Activated T-cell treated with anti-CD3 and anti-CD28 coated beads, Interleukin-2, amount 50 U/mL, for 72 hours (primary cell): ENCODE measurements at regions not wholly inside any gene's neighbourhood (a gene's known extent, or its start where the extent isn't known, plus 50 kb on each side); places are given as distances from the start of the nearest gene placed in this dataset.
"Not testable (repeated sequence)": the region's sequence is repeated elsewhere in the genome, so short reads cannot be mapped to it uniquely, and the experiment has no call there.

Experiments
- ATAC-seq, 2 donors: fragments of 150-1000 bp; cut with Tn5 transposase; replicated peaks in 1 of 2; 2 replicates each; pipeline ENCODE4 v1.10.0; 2021; ENCODE audit warnings: moderate library complexity in 2 of 2, mild to moderate bottlenecking in 1 of 2
- DNase-seq, 2 donors: peaks; one replicate each; pipeline ENCODE4 v3.0.0; 2021 to 2022; ENCODE audit warnings: mixed read lengths in 1 of 2
- H3K27ac Mint-ChIP-seq: one replicate; pipeline ENCODE4 v1.8.0; 2022; ENCODE audit warnings: mild to moderate bottlenecking, moderate library complexity, mixed read lengths
- H3K27me3 Mint-ChIP-seq: one replicate; pipeline ENCODE4 v1.8.0; 2022; ENCODE audit warnings: low read depth, mixed read lengths
- H3K36me3 Mint-ChIP-seq, 2 donors: one replicate each; pipeline ENCODE4 v1.8.0; 2022; ENCODE audit warnings: mixed read lengths in 2 of 2, mild to moderate bottlenecking in 1 of 2; ENCODE audit not compliant: insufficient read depth in 2 of 2
- H3K4me1 Mint-ChIP-seq: one replicate; pipeline ENCODE4 v1.8.0; 2022; ENCODE audit warnings: low read depth, mixed read lengths
- H3K4me3 Mint-ChIP-seq, 2 donors: one replicate each; pipeline ENCODE4 v1.8.0; 2022; ENCODE audit warnings: mild to moderate bottlenecking in 2 of 2, mixed read lengths in 2 of 2, moderate library complexity in 2 of 2
- H3K9me3 Mint-ChIP-seq, 2 donors: one replicate each; pipeline ENCODE4 v1.8.0; 2022; ENCODE audit warnings: mixed read lengths in 2 of 2

- not testable (repeated sequence) for H3K27ac Mint-ChIP-seq, H3K9me3 Mint-ChIP-seq, H3K4me1 Mint-ChIP-seq, H3K36me3 Mint-ChIP-seq, ATAC-seq, H3K27me3 Mint-ChIP-seq, DNase-seq, H3K4me3 Mint-ChIP-seq
These were observed 792.6 kb downstream of the NTRK3 start for GRCh38 chr15:87463956-87464355.

DNA sequence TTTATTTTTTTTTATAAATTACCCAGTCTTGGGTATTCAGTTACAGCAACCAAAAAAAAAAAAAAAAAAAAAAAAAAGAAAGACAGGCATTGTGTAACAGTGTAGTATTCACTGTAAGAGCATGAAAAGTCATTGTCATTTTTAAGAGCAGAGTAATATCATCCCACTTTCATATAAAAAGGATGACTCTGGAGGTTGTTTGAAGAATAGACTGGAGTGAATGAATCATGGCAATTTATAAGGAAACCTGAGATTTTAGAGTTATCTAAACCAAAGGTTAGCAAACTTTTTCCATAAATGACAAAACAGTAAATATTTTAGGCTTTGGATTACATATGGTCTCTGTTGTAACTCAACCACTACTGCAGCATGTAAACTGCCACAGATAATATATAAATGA is 794.9 kb downstream of the NTRK3 start:
- H3K4me3 Mint-ChIP-seq: no peak overlapping the region
- H3K27ac Mint-ChIP-seq: no peak overlapping the region
- no peaks in the 10 kb centered on the region for H3K4me1 Mint-ChIP-seq
- H3K27me3 Mint-ChIP-seq: no peaks in the 10 kb centered on the region
- H3K9me3 Mint-ChIP-seq: peaks cover 1 to 6% of the 10 kb centered on the region in 2 donors
- no peak for DNase-seq
- no peak for ATAC-seq
- peaks cover 0 to 2% of the 10 kb centered on the region in 2 donors for H3K36me3 Mint-ChIP-seq

DNA sequence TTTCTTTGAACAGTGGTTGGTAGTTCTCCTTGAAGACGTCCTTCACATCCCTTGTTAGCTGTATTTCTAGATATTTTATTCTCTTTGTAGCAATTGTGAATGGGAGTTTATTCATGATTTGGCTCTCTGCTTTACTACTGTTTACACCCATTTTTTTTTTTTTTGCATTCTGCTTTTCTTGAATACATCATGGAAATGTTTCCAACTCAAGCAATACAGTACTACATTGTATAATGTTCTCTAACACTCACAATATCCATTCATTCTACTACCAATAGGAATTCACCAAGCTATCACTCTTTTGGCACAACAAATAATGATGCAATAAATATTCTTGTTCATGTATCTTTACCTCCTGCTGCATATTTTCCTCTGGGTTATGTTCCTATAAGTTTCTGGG is 801.7 kb downstream of the NTRK3 start:
- Mint-ChIP-seq H3K27me3 (no peaks in the 10 kb centered on the region), H3K4me1 (no peaks in the 10 kb centered on the region), H3K36me3 (peaks cover 0 to 2% of the 10 kb centered on the region in 2 donors), H3K9me3 (peaks cover 2 to 3% of the 10 kb centered on the region in 2 donors), H3K4me3 (no peak overlapping the region), H3K27ac (no peak overlapping the region)
- ATAC-seq: no peak
- DNase-seq: no peak

- Mint-ChIP-seq H3K36me3 (no peaks in the 10 kb centered on the region), H3K27ac (no peak overlapping the region), H3K27me3 (no peaks in the 10 kb centered on the region), H3K4me1 (no peaks in the 10 kb centered on the region), H3K9me3 (peaks cover 4 to 6% of the 10 kb centered on the region in 2 donors), H3K4me3 (no peak overlapping the region)
- DNase-seq (no peak), ATAC-seq (no peak)
These were observed 806.2 kb downstream of the NTRK3 start for GRCh38 chr15:87450314-87450713.

DNA sequence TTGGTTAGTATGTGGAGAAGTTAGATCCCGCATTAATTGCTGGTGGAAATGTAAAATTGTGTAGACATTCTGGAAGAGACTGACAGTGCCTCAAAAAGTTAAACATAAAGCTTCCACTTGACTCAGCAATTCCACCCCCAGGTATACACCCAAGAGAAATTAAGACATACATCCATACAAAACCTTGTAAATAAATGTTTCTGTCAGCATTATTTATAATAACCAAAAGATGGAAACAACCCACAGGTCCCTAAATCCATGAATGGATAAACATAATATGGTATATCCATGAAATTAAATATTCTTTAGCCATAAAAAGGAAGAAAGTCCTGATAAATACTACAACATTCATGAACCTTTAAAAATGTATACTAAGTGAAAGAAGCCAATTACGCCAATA is 817.4 kb downstream of the NTRK3 start:
- no peak overlapping the region for H3K27ac Mint-ChIP-seq
- DNase-seq (no peak), ATAC-seq (no peak)
- H3K4me3 Mint-ChIP-seq: no peak overlapping the region
- H3K36me3 Mint-ChIP-seq: no peaks in the 10 kb centered on the region
- H3K4me1 Mint-ChIP-seq: no peaks in the 10 kb centered on the region
- H3K27me3 Mint-ChIP-seq: no peaks in the 10 kb centered on the region
- H3K9me3 Mint-ChIP-seq: no peaks in the 10 kb centered on the region

DNA sequence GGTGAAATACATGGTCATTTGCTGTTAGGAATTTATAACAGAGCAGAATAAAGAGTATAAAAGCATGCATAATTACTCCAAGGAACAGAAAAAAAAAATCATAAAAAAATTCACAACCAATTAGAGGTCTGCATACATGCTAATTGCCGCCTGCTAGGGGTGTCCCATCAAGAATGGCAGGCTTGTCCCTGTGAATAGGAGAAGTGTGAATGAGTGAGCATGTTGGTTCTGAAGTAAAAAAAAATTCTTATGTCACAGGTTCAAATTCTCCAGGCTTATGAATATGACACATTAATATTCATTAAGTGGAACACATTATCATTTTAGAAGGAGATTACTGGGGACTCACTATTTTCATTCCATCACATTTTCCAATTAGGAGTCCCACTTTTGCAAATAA is 822.7 kb downstream of the NTRK3 start:
- Mint-ChIP-seq H3K4me1 (no peaks in the 10 kb centered on the region), H3K36me3 (no peaks in the 10 kb centered on the region), H3K4me3 (no peak overlapping the region), H3K27me3 (no peaks in the 10 kb centered on the region), H3K27ac (no peak overlapping the region), H3K9me3 (no peaks in the 10 kb centered on the region)
- no peak for DNase-seq
- no peak for ATAC-seq

- Mint-ChIP-seq H3K9me3 (no peaks in the 10 kb centered on the region), H3K36me3 (no peaks in the 10 kb centered on the region), H3K27ac (no peak overlapping the region), H3K27me3 (no peaks in the 10 kb centered on the region), H3K4me3 (no peak overlapping the region), H3K4me1 (no peaks in the 10 kb centered on the region)
- DNase-seq (no peak), ATAC-seq (no peak)
These were observed 826.8 kb downstream of the NTRK3 start for GRCh38 chr15:87429754-87430153.

GRCh38 chr15:87420017-87420416 is 836.5 kb downstream of the NTRK3 start:
- Mint-ChIP-seq H3K27ac (no peak overlapping the region), H3K4me1 (no peaks in the 10 kb centered on the region), H3K4me3 (no peak overlapping the region), H3K36me3 (no peaks in the 10 kb centered on the region), H3K9me3 (peaks cover 2 to 3% of the 10 kb centered on the region in 2 donors), H3K27me3 (no peaks in the 10 kb centered on the region)
- DNase-seq: no peak
- ATAC-seq: no peak

GRCh38 chr15:87419344-87419743 is 837.2 kb downstream of the NTRK3 start:
- Mint-ChIP-seq H3K4me3 (no peak overlapping the region), H3K9me3 (peaks cover 2 to 3% of the 10 kb centered on the region in 2 donors), H3K27ac (no peak overlapping the region), H3K27me3 (no peaks in the 10 kb centered on the region), H3K36me3 (no peaks in the 10 kb centered on the region), H3K4me1 (no peaks in the 10 kb centered on the region)
- DNase-seq: no peak
- ATAC-seq: no peak

DNA sequence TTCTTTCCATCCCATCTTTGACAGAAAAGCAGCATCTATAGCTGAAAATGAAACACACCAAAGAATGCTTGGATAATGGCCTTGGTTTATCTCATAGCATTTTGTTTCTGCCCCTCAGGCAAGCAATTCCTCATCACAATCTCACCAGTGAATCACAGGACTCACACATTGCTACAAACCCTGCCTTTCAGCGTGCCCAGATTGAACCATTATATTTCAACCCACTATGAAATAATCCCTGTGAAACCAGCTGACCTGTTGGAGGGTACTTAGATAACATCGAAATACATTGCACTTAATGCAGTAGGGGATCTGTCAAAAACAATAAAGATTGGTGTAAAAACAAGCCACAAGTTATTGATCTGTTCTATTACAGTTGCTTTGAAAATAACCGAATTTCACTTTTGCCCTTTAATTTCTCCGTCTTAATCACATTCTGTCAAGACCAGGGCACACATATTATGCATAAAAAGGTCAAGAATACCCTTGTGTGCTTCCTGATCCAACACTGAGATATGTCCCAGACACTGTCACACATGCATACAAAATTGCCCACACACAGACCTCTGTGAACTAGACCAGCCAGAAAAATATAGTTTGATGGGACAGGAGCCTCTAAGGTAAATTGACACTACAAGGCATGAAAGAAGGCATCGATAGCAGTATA is 839.8 kb downstream of the NTRK3 start:
- H3K4me3 Mint-ChIP-seq: no peak overlapping the region
- H3K27ac Mint-ChIP-seq: no peak overlapping the region
- H3K9me3 Mint-ChIP-seq: peaks cover 2 to 3% of the 10 kb centered on the region in 2 donors
- no peak for ATAC-seq
- no peaks in the 10 kb centered on the region for H3K4me1 Mint-ChIP-seq
- no peaks in the 10 kb centered on the region for H3K27me3 Mint-ChIP-seq
- H3K36me3 Mint-ChIP-seq: no peaks in the 10 kb centered on the region
- DNase-seq: no peak

- no peaks in the 10 kb centered on the region for H3K27me3 Mint-ChIP-seq
- no peak overlapping the region for H3K4me3 Mint-ChIP-seq
- DNase-seq (no peak), ATAC-seq (no peak)
- peaks cover 0 to 2% of the 10 kb centered on the region in 2 donors for H3K9me3 Mint-ChIP-seq
- no peak overlapping the region for H3K27ac Mint-ChIP-seq
- H3K4me1 Mint-ChIP-seq: no peaks in the 10 kb centered on the region
- H3K36me3 Mint-ChIP-seq: no peaks in the 10 kb centered on the region
These were observed 847.6 kb downstream of the NTRK3 start for GRCh38 chr15:87408902-87409301.

DNA sequence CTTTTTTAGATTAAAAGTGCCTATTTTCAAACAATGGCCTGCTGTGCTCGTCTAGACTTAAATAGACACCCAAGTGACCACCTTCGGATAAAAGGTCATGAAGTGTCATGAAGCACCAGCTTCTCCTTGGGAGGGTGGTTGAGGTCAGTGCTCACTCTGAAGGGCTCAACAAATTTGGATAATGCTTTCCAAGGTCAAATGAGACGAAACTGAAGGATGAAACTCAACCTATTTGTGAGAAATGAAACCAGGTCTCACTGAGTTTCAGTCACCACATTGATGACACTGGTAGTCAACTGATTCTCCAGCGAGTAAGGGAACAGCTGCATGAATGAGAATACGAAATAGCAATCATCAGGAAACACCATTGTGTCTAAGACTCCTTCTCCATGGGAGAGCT is 852.6 kb downstream of the NTRK3 start:
- H3K27ac Mint-ChIP-seq: no peak overlapping the region
- H3K36me3 Mint-ChIP-seq: no peaks in the 10 kb centered on the region
- no peak for ATAC-seq
- no peak for DNase-seq
- H3K4me1 Mint-ChIP-seq: no peaks in the 10 kb centered on the region
- no peaks in the 10 kb centered on the region for H3K27me3 Mint-ChIP-seq
- peaks cover 0 to 2% of the 10 kb centered on the region in 2 donors for H3K9me3 Mint-ChIP-seq
- no peak overlapping the region for H3K4me3 Mint-ChIP-seq

DNA sequence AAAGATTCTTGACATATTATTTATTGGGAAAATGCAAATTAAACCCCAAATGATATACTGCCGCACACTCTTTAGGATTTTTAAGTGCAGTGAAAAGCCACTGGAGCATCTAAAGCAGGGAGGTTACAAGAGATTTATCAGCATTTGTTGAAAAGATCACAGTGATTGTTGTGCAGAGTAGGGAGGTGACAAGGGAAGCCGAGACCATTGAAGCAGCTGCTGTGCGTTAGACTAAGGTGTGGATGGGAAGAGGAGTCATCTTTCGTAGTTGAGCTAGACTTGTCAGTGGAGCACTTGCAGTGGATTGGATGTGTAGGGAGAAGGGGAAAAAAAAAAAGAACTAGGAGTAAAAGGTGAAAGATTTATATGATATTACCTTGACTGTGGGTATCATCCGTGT is 854.6 kb downstream of the NTRK3 start:
- Mint-ChIP-seq H3K27me3 (no peaks in the 10 kb centered on the region), H3K4me3 (no peak overlapping the region), H3K9me3 (peaks cover 0 to 2% of the 10 kb centered on the region in 2 donors), H3K4me1 (no peaks in the 10 kb centered on the region), H3K27ac (no peak overlapping the region), H3K36me3 (no peaks in the 10 kb centered on the region)
- DNase-seq (no peak), ATAC-seq (no peak)

- no peaks in the 10 kb centered on the region for H3K36me3 Mint-ChIP-seq
- no peak overlapping the region for H3K4me3 Mint-ChIP-seq
- peaks cover 5 to 7% of the 10 kb centered on the region in 2 donors for H3K9me3 Mint-ChIP-seq
- H3K27me3 Mint-ChIP-seq: no peaks in the 10 kb centered on the region
- no peak for DNase-seq
- ATAC-seq: no peak
- H3K4me1 Mint-ChIP-seq: no peaks in the 10 kb centered on the region
- no peak overlapping the region for H3K27ac Mint-ChIP-seq
These were observed 861.9 kb downstream of the NTRK3 start for GRCh38 chr15:87394676-87395075.
